22Rv1 (cell line): ENCODE measurements at regions not wholly inside any gene's neighbourhood (a gene's known extent, or its start where the extent isn't known, plus 50 kb on each side); places are given as distances from the start of the nearest gene placed in this dataset.

Experiments used
- ZFX ChIP-seq: fragments of 450-650 bp; IDR thresholded peaks from 2 replicates; pipeline ENCODE4 v1.6.1; 2017; ENCODE audit warnings: antibody characterized with exemption, borderline replicate concordance
- TF ChIP-seq, protein P1 (sequence below): fragments of 450-650 bp; IDR thresholded peaks from 2 replicates; pipeline ENCODE4 v1.5.1; 2017; ENCODE audit warnings: mild to moderate bottlenecking

GRCh38 chr4:112854420-112854819 lies 195.0 kb upstream of the ANK2 start:
- TF ChIP-seq, protein P1, sequence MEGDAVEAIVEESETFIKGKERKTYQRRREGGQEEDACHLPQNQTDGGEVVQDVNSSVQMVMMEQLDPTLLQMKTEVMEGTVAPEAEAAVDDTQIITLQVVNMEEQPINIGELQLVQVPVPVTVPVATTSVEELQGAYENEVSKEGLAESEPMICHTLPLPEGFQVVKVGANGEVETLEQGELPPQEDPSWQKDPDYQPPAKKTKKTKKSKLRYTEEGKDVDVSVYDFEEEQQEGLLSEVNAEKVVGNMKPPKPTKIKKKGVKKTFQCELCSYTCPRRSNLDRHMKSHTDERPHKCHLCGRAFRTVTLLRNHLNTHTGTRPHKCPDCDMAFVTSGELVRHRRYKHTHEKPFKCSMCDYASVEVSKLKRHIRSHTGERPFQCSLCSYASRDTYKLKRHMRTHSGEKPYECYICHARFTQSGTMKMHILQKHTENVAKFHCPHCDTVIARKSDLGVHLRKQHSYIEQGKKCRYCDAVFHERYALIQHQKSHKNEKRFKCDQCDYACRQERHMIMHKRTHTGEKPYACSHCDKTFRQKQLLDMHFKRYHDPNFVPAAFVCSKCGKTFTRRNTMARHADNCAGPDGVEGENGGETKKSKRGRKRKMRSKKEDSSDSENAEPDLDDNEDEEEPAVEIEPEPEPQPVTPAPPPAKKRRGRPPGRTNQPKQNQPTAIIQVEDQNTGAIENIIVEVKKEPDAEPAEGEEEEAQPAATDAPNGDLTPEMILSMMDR = no peak
- no peak for TF ChIP-seq ZFX
